HG02852 (cell line): ENCODE measurements at regions not wholly inside any gene's neighbourhood (a gene's known extent, or its start where the extent isn't known, plus 50 kb on each side); places are given as distances from the start of the nearest gene placed in this dataset.

Source experiments
- ATAC-seq: cut with Tn5 transposase; IDR thresholded peaks from one replicate; pipeline ENCODE4 v1.9.1; 2021; ENCODE audit warnings: mild to moderate bottlenecking, moderate library complexity; ENCODE audit not compliant: unreplicated experiment

- ATAC-seq: no peak
Observed at GRCh38 chr20:40329321-40329720, 359.7 kb downstream of the MAFB start.

GRCh38 chr20:40326784-40327183 lies 362.3 kb downstream of the MAFB start:
- no peak for ATAC-seq

- ATAC-seq: no peak
Observed at GRCh38 chr20:40325006-40325568, 363.9 kb downstream of the MAFB start.

GRCh38 chr20:40323361-40323794 lies 365.7 kb downstream of the MAFB start:
- no peak for ATAC-seq

- ATAC-seq: no peak
Observed at GRCh38 chr20:40322941-40323340, 366.1 kb downstream of the MAFB start.

GRCh38 chr20:40320517-40321011 lies 368.5 kb downstream of the MAFB start:
- no peak for ATAC-seq

GRCh38 chr20:40319741-40320516 lies 369.1 kb downstream of the MAFB start:
- ATAC-seq: no peak

- ATAC-seq: no peak
Observed at GRCh38 chr20:40319056-40319455, 370.0 kb downstream of the MAFB start.

GRCh38 chr20:40317156-40317790 lies 371.8 kb downstream of the MAFB start:
- ATAC-seq: no peak

- ATAC-seq: no peak
Observed at GRCh38 chr20:40314278-40314677, 374.8 kb downstream of the MAFB start.

- ATAC-seq: no peak
Observed at GRCh38 chr20:40313730-40314129, 375.3 kb downstream of the MAFB start.

- ATAC-seq: no peak
Observed at GRCh38 chr20:40309731-40310130, 379.3 kb downstream of the MAFB start.

GRCh38 chr20:40307997-40308396 lies 381.0 kb downstream of the MAFB start:
- ATAC-seq: no peak

- ATAC-seq: no peak
Observed at GRCh38 chr20:40307268-40307667, 381.8 kb downstream of the MAFB start.

- no peak for ATAC-seq
Observed at GRCh38 chr20:40305303-40305702, 383.7 kb downstream of the MAFB start.

GRCh38 chr20:40304119-40304613 lies 384.9 kb downstream of the MAFB start:
- ATAC-seq: no peak

- no peak for ATAC-seq
Observed at GRCh38 chr20:40294747-40295146, 394.3 kb downstream of the MAFB start.

- ATAC-seq: no peak
Observed at GRCh38 chr20:40294175-40294574, 394.9 kb downstream of the MAFB start.

GRCh38 chr20:40293740-40294139 lies 395.3 kb downstream of the MAFB start:
- ATAC-seq: no peak

- ATAC-seq: no peak
Observed at GRCh38 chr20:40291493-40292135, 397.4 kb downstream of the MAFB start.

- ATAC-seq: no peak
Observed at GRCh38 chr20:40287683-40288082, 401.4 kb downstream of the MAFB start.
